ENCODE measurements at regions not wholly inside any gene's neighbourhood (a gene's known extent, or its start where the extent isn't known, plus 50 kb on each side); places are given as distances from the start of the nearest gene placed in this dataset.

GRCh38 chr21:39064325-39065012 is 118.8 kb downstream of the PSMG1 start:
- no peak for TF ChIP-seq NR2F2 (IDR thresholded peaks at IDR 0.05)
- no peak for TF ChIP-seq MAX (IDR thresholded peaks at IDR 0.05)
- no peak for TF ChIP-seq SP1 (IDR thresholded peaks at IDR 0.05)
- no peak for TF ChIP-seq REST (IDR thresholded peaks at IDR 0.05)
- no peak for TF ChIP-seq ZBTB33 (IDR thresholded peaks at IDR 0.05)
- no peak for TF ChIP-seq RAD21 (IDR thresholded peaks at IDR 0.05)
- no peak for TF ChIP-seq HNF4G (IDR thresholded peaks at IDR 0.05)
- no peak for TF ChIP-seq GABPA (IDR thresholded peaks at IDR 0.05 in 1 of 2, conservative IDR thresholded peaks at IDR 0.05 in 1 of 2)
- TF ChIP-seq CTCF (IDR thresholded peaks at IDR 0.05; ENCODE audit: low read depth, low read length, missing input control), result no peak
- TF ChIP-seq JUND (IDR thresholded peaks at IDR 0.05), result no peak
- no peak for DNase-seq (ENCODE audit: low spot score)
- no peak overlapping the region for H3K9ac ChIP-seq (ENCODE audit: low read depth in 1 of 2, low read length in 2 of 2)
- 98% methylated on average over 5 of the region's 5 CpGs for WGBS
- no peaks in the 10 kb centered on the region for H3K36me3 ChIP-seq (ENCODE audit: control insufficient read depth in 4 of 4, insufficient read depth in 3 of 4, low read depth in 1 of 4, low read length in 3 of 4)
- no peaks in the 10 kb centered on the region for H3K4me1 ChIP-seq (ENCODE audit: control insufficient read depth in 4 of 4, insufficient read depth in 4 of 4, low read length in 3 of 4)
- no peaks in the 10 kb centered on the region for H3K9me3 ChIP-seq (ENCODE audit: control insufficient read depth in 4 of 4, low read length in 3 of 4)
- H3K27ac ChIP-seq (ENCODE audit: low read depth in 1 of 2, low read length in 2 of 2), result no peak overlapping the region
- no peak overlapping the region for H3K4me3 ChIP-seq (ENCODE audit: low read depth in 1 of 3, low read length in 3 of 3)
- H3K27me3 ChIP-seq (ENCODE audit: control insufficient read depth in 4 of 4, insufficient read depth in 4 of 4, low read length in 3 of 4), result no peaks in the 10 kb centered on the region

GRCh38 chr21:39063517-39063916 is 119.7 kb downstream of the PSMG1 start:
- no peaks in the 10 kb centered on the region for H3K36me3 ChIP-seq (ENCODE audit: control insufficient read depth in 4 of 4, insufficient read depth in 3 of 4, low read depth in 1 of 4, low read length in 3 of 4)
- no peak for DNase-seq (ENCODE audit: low spot score)
- H3K4me3 ChIP-seq (ENCODE audit: low read depth in 1 of 3, low read length in 3 of 3), result no peak overlapping the region
- no peak overlapping the region for H3K9ac ChIP-seq (ENCODE audit: low read depth in 1 of 2, low read length in 2 of 2)
- no peaks in the 10 kb centered on the region for H3K27me3 ChIP-seq (ENCODE audit: control insufficient read depth in 4 of 4, insufficient read depth in 4 of 4, low read length in 3 of 4)
- H3K4me1 ChIP-seq (ENCODE audit: control insufficient read depth in 4 of 4, insufficient read depth in 4 of 4, low read length in 3 of 4), result no peaks in the 10 kb centered on the region
- TF ChIP-seq JUND (IDR thresholded peaks at IDR 0.05) (no peak), SP1 (IDR thresholded peaks at IDR 0.05) (no peak), GABPA (IDR thresholded peaks at IDR 0.05 in 1 of 2, conservative IDR thresholded peaks at IDR 0.05 in 1 of 2) (no peak), NR2F2 (IDR thresholded peaks at IDR 0.05) (no peak), FOXA2 (IDR thresholded peaks at IDR 0.05) (no peak)
- no peaks in the 10 kb centered on the region for H3K9me3 ChIP-seq (ENCODE audit: control insufficient read depth in 4 of 4, low read length in 3 of 4)
- H3K27ac ChIP-seq (ENCODE audit: low read depth in 1 of 2, low read length in 2 of 2), result no peak overlapping the region
